SH-SY5Y (cell line): ENCODE measurements at regions not wholly inside any gene's neighbourhood (a gene's known extent, or its start where the extent isn't known, plus 50 kb on each side); places are given as distances from the start of the nearest gene placed in this dataset.

Experiments
- GATA2 ChIP-seq: IDR thresholded peaks from 2 replicates; pipeline ENCODE4 v1.6.1; 2011; ENCODE audit warnings: mild to moderate bottlenecking, low read depth, low read length
- GATA3 ChIP-seq: IDR thresholded peaks from 2 replicates; pipeline ENCODE4 v1.6.1; 2011; ENCODE audit warnings: low read depth, mild to moderate bottlenecking, low read length, moderate library complexity

GRCh38 chrX:39289827-39290226, 488.6 kb downstream of the MID1IP1 start:
- no peak for TF ChIP-seq GATA2
- TF ChIP-seq GATA3 = no peak
